Panc1 (cell line): ENCODE measurements at regions not wholly inside any gene's neighbourhood (a gene's known extent, or its start where the extent isn't known, plus 50 kb on each side); places are given as distances from the start of the nearest gene placed in this dataset.

Source experiments
- ATAC-seq: fragments of 200-7000 bp; cut with Tn5 transposase; 2 replicates; pipeline ENCODE4 v1.9.1; 2020; ENCODE audit warnings: mild to moderate bottlenecking, moderate library complexity
- BruUV-seq: library from RNA; stranded (reverse); fragments of 400-500 nt; replicated peaks from 2 replicates; lab custom pipeline; 2021; lab: Mats Ljungman, UMichigan
- CTCF ChIA-PET: fragments of 300-600 bp; sonication (Branson Sonifier 250); formaldehyde crosslinking; loops from one replicate; lab custom pipeline; 2022; ENCODE audit warnings: antibody characterized with exemption; lab: Charles Lee
- POLR2A ChIA-PET: fragments of 300-600 bp; sonication (Branson Sonifier 250); formaldehyde crosslinking; loops from one replicate; lab custom pipeline; 2022; ENCODE audit warnings: antibody characterized with exemption; lab: Charles Lee
- DNase-seq: peaks from one replicate; pipeline ENCODE4 v3.0.0-alpha.2; 2010; ENCODE audit warnings: low read depth, low spot score
- H3K27ac ChIP-seq: 2 replicates; pipeline ENCODE4 v1.5.1; 2011; ENCODE audit warnings: mild to moderate bottlenecking, low read length, inconsistent platforms
- H3K27me3 ChIP-seq: fragments of 200-500 bp; sonication (Bioruptor generic); 2 replicates; pipeline ENCODE4 v1.6.0; 2014; ENCODE audit warnings: low read length, inconsistent platforms; ENCODE audit not compliant: control insufficient read depth, insufficient read depth
- H3K36me3 ChIP-seq: fragments of 200-500 bp; sonication (Bioruptor generic); 2 replicates; pipeline ENCODE4 v1.5.1; 2014; ENCODE audit warnings: inconsistent platforms, mild to moderate bottlenecking, low read length, moderate library complexity; ENCODE audit not compliant: control insufficient read depth, insufficient read depth
- H3K4me1 ChIP-seq: 2 replicates; pipeline ENCODE4 v1.5.1; 2011; ENCODE audit warnings: inconsistent platforms, mild to moderate bottlenecking, low read length, moderate library complexity; ENCODE audit not compliant: control insufficient read depth, insufficient read depth
- H3K4me3 ChIP-seq, 2 experiments: 2 replicates each; pipeline ENCODE4 v1.5.1; 2011 to 2012; ENCODE audit warnings: low read depth in 2 of 2, low read length in 2 of 2, mild to moderate bottlenecking in 2 of 2, inconsistent platforms in 1 of 2, moderate library complexity in 1 of 2
- H3K9me3 ChIP-seq: fragments of 200-500 bp; sonication (Bioruptor generic); 2 replicates; pipeline ENCODE4 v1.5.1; 2014; ENCODE audit warnings: low read depth, mild to moderate bottlenecking, inconsistent platforms, low read length, moderate library complexity; ENCODE audit not compliant: control insufficient read depth, insufficient read depth
- CTCF ChIP-seq: fragments of 450-650 bp; IDR thresholded peaks from 2 replicates; pipeline ENCODE4 v1.5.1; 2017; ENCODE audit warnings: mild to moderate bottlenecking
- POLR2AphosphoS5 ChIP-seq: IDR thresholded peaks from 2 replicates; pipeline ENCODE4 v1.6.1; 2012; ENCODE audit warnings: mild to moderate bottlenecking, low read depth, low read length, moderate library complexity
- SIN3A ChIP-seq: IDR thresholded peaks from 2 replicates; pipeline ENCODE4 v1.6.1; 2012; ENCODE audit warnings: low read depth, mild to moderate bottlenecking, low read length, moderate library complexity, borderline replicate concordance; ENCODE audit not compliant: insufficient read depth
- TCF7L2 ChIP-seq: IDR thresholded peaks from 2 replicates; pipeline ENCODE4 v1.6.1; 2011; ENCODE audit warnings: mild to moderate bottlenecking, low read depth, low read length, inconsistent platforms
- in situ Hi-C: cut with HindIII; loops from 2 replicates; pipeline ENCODE4 v1.10.0; 2016; ENCODE audit warnings: low sequenced_read_pairs, low pct_unique_long_range_greater_than_20kb
- intact Hi-C: fragments of 100-400 bp; cut with micrococcal nuclease; formaldehyde crosslinking; loops from one replicate; pipeline ENCODE4 v1.10.0; 2022; ENCODE audit not compliant: unreplicated experiment
- TF ChIP-seq, protein P1 (sequence below), 2 experiments: IDR thresholded peaks; 2 replicates each; pipeline ENCODE4 v1.6.1; 2011 to 2012; ENCODE audit warnings: low read depth in 2 of 2, control low read depth in 1 of 2, low read length in 1 of 2, mild to moderate bottlenecking in 1 of 2, moderate library complexity in 1 of 2; ENCODE audit not compliant: insufficient read depth in 1 of 2

- H3K4me3 ChIP-seq = no peak overlapping the region
- ATAC-seq (no peak), DNase-seq (no peak)
- intact Hi-C loops (no loop called here), in situ Hi-C loops (no loop called here)
- no peaks in the 10 kb centered on the region for H3K9me3 ChIP-seq
- H3K4me1 ChIP-seq = no peaks in the 10 kb centered on the region
- no peaks in the 10 kb centered on the region for H3K27me3 ChIP-seq
- H3K27ac ChIP-seq = no peak overlapping the region
- H3K36me3 ChIP-seq = no peaks in the 10 kb centered on the region
- POLR2A ChIA-PET = no interaction called here
- no TSS peak for BruUV-seq
- no peak for TF ChIP-seq POLR2AphosphoS5
- TF ChIP-seq, protein P1, sequence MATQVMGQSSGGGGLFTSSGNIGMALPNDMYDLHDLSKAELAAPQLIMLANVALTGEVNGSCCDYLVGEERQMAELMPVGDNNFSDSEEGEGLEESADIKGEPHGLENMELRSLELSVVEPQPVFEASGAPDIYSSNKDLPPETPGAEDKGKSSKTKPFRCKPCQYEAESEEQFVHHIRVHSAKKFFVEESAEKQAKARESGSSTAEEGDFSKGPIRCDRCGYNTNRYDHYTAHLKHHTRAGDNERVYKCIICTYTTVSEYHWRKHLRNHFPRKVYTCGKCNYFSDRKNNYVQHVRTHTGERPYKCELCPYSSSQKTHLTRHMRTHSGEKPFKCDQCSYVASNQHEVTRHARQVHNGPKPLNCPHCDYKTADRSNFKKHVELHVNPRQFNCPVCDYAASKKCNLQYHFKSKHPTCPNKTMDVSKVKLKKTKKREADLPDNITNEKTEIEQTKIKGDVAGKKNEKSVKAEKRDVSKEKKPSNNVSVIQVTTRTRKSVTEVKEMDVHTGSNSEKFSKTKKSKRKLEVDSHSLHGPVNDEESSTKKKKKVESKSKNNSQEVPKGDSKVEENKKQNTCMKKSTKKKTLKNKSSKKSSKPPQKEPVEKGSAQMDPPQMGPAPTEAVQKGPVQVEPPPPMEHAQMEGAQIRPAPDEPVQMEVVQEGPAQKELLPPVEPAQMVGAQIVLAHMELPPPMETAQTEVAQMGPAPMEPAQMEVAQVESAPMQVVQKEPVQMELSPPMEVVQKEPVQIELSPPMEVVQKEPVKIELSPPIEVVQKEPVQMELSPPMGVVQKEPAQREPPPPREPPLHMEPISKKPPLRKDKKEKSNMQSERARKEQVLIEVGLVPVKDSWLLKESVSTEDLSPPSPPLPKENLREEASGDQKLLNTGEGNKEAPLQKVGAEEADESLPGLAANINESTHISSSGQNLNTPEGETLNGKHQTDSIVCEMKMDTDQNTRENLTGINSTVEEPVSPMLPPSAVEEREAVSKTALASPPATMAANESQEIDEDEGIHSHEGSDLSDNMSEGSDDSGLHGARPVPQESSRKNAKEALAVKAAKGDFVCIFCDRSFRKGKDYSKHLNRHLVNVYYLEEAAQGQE (IDR thresholded peaks at IDR 0.05; ENCODE audit: insufficient read depth in 1 of 2, low read depth in 2 of 2, low read length in 1 of 2) = no peak
- no peak for TF ChIP-seq CTCF
- no peak for TF ChIP-seq SIN3A
- no peak for TF ChIP-seq TCF7L2
- CTCF ChIA-PET = no interaction called here
Observed at GRCh38 chr14:53748691-53749090, 207.9 kb downstream of the BMP4 start.

- in situ Hi-C loops = no loop called here
Observed at GRCh38 chr14:53744857-53745256, 211.8 kb downstream of the BMP4 start.

More at GRCh38 chr14:53744857-53745256, 211.8 kb downstream of the BMP4 start:
- ATAC-seq (no peak), DNase-seq (no peak)
- H3K4me1 ChIP-seq = no peaks in the 10 kb centered on the region
- no peak overlapping the region for H3K27ac ChIP-seq
- H3K36me3 ChIP-seq = no peaks in the 10 kb centered on the region
- intact Hi-C loops = no loop called here
- H3K9me3 ChIP-seq = no peaks in the 10 kb centered on the region
- no TSS peak for BruUV-seq
- ChIA-PET CTCF (no interaction called here), POLR2A (no interaction called here)
- no peaks in the 10 kb centered on the region for H3K27me3 ChIP-seq
- TF ChIP-seq CTCF (no peak), TCF7L2 (no peak), SIN3A (no peak), POLR2AphosphoS5 (no peak)
- TF ChIP-seq, protein P1 (IDR thresholded peaks at IDR 0.05; ENCODE audit: insufficient read depth in 1 of 2, low read depth in 2 of 2, low read length in 1 of 2) = no peak
- no peak overlapping the region for H3K4me3 ChIP-seq
